HG02885 (cell line): ENCODE measurements at regions not wholly inside any gene's neighbourhood (a gene's known extent, or its start where the extent isn't known, plus 50 kb on each side); places are given as distances from the start of the nearest gene placed in this dataset.
"Not testable (repeated sequence)": the region's sequence is repeated elsewhere in the genome, so short reads cannot be mapped to it uniquely, and the experiment has no call there.

Source experiments
- ATAC-seq: cut with Tn5 transposase; IDR thresholded peaks from one replicate; pipeline ENCODE4 v1.9.1; 2021; ENCODE audit warnings: mild to moderate bottlenecking; ENCODE audit not compliant: unreplicated experiment, poor library complexity

GRCh38 chr2:37568565-37568964 lies 102.9 kb downstream of the CDC42EP3 start:
- ATAC-seq: no peak

- no peak for ATAC-seq
These were observed 102.2 kb downstream of the CDC42EP3 start for GRCh38 chr2:37569131-37569823.

- no peak for ATAC-seq
These were observed 101.3 kb downstream of the CDC42EP3 start for GRCh38 chr2:37569986-37570679.

GRCh38 chr2:37570773-37571586 lies 100.5 kb downstream of the CDC42EP3 start:
- peak; percentile 90 for ATAC-seq

GRCh38 chr2:37571587-37572136 lies 99.8 kb downstream of the CDC42EP3 start:
- ATAC-seq: no peak

GRCh38 chr2:37573451-37574388 lies 97.7 kb downstream of the CDC42EP3 start:
- peak; percentile 66 for ATAC-seq

GRCh38 chr2:37575780-37576179 lies 95.7 kb downstream of the CDC42EP3 start:
- no peak for ATAC-seq

GRCh38 chr2:37576194-37576593 lies 95.2 kb downstream of the CDC42EP3 start:
- not testable (repeated sequence) for ATAC-seq

GRCh38 chr2:37576831-37577230 lies 94.6 kb downstream of the CDC42EP3 start:
- ATAC-seq: no peak

GRCh38 chr2:37579192-37579713 lies 92.2 kb downstream of the CDC42EP3 start:
- ATAC-seq: no peak

GRCh38 chr2:37579949-37580348 lies 91.5 kb downstream of the CDC42EP3 start:
- ATAC-seq: not testable (repeated sequence)

- no peak for ATAC-seq
These were observed 90.0 kb downstream of the CDC42EP3 start for GRCh38 chr2:37581433-37581832.

GRCh38 chr2:37582481-37583220 lies 88.8 kb downstream of the CDC42EP3 start:
- no peak for ATAC-seq

GRCh38 chr2:37583402-37583801 lies 88.0 kb downstream of the CDC42EP3 start:
- ATAC-seq: no peak

- ATAC-seq: no peak
These were observed 87.6 kb downstream of the CDC42EP3 start for GRCh38 chr2:37583867-37584266.

- ATAC-seq: peak; percentile 57
These were observed 86.0 kb downstream of the CDC42EP3 start for GRCh38 chr2:37585295-37585908.

GRCh38 chr2:37585982-37586621 lies 85.3 kb downstream of the CDC42EP3 start:
- peak; percentile 52 for ATAC-seq
